ENCODE measurements at regions not wholly inside any gene's neighbourhood (a gene's known extent, or its start where the extent isn't known, plus 50 kb on each side); places are given as distances from the start of the nearest gene placed in this dataset.

GRCh38 chrX:18042776-18043175, 177.9 kb downstream of the BEND2 start:
- H3K4me1 ChIP-seq (ENCODE audit: insufficient read depth), result no peaks in the 10 kb centered on the region
- DNase-seq (ENCODE audit: low spot score), result no peak
- WGBS (ENCODE audit: low lambda C conversion rate, missing lambda C conversion rate), result 57% methylated on average over 5 of the region's 5 CpGs
- no peaks in the 10 kb centered on the region for H3K9me2 ChIP-seq (replicated peaks; ENCODE audit: insufficient read depth)
- no peak overlapping the region for H3K4me3 ChIP-seq
- H3K36me3 ChIP-seq (replicated peaks; ENCODE audit: insufficient read depth, low read depth), result no peaks in the 10 kb centered on the region
- no peaks in the 10 kb centered on the region for H3K9me3 ChIP-seq (ENCODE audit: low read depth)
- no peak overlapping the region for H3K27ac ChIP-seq
- no peak overlapping the region for H2AFZ ChIP-seq
- no peaks in the 10 kb centered on the region for H3K79me2 ChIP-seq
- H4K20me1 ChIP-seq (ENCODE audit: insufficient read depth, poor library complexity, severe bottlenecking), result no peaks in the 10 kb centered on the region
- no peak overlapping the region for H3K4me2 ChIP-seq
- no peaks in the 10 kb centered on the region for H3K27me3 ChIP-seq
- TF ChIP-seq EZH2phosphoT487 (IDR thresholded peaks at IDR 0.05; ENCODE audit: low read depth, severe bottlenecking, unreplicated experiment), result no peak
- no peak for TF ChIP-seq EZH2 (IDR thresholded peaks at IDR 0.05; ENCODE audit: borderline replicate concordance)
- TF ChIP-seq CTCF (IDR thresholded peaks at IDR 0.05; ENCODE audit: poor library complexity), result no peak

- DNase-seq (ENCODE audit: low spot score), result no peak
- WGBS (ENCODE audit: low lambda C conversion rate, missing lambda C conversion rate), result 71% methylated on average over 1 of the region's 1 CpG
Observed at GRCh38 chrX:18041656-18042055, 179.0 kb downstream of the BEND2 start.

GRCh38 chrX:18039023-18039422, 177.9 kb upstream of the RAI2 start:
- TF ChIP-seq EZH2phosphoT487 (IDR thresholded peaks at IDR 0.05; ENCODE audit: low read depth, severe bottlenecking, unreplicated experiment) (no peak), CTCF (IDR thresholded peaks at IDR 0.05; ENCODE audit: poor library complexity) (no peak), EZH2 (IDR thresholded peaks at IDR 0.05; ENCODE audit: borderline replicate concordance) (no peak)

More at GRCh38 chrX:18041656-18042055, 179.0 kb downstream of the BEND2 start:
- Histone ChIP-seq H3K27me3 (no peaks in the 10 kb centered on the region), H2AFZ (no peak overlapping the region), H3K27ac (no peak overlapping the region), H3K9me2 (replicated peaks; ENCODE audit: insufficient read depth) (no peaks in the 10 kb centered on the region), H3K4me3 (no peak overlapping the region), H3K9me3 (ENCODE audit: low read depth) (no peaks in the 10 kb centered on the region), H3K36me3 (replicated peaks; ENCODE audit: insufficient read depth, low read depth) (no peaks in the 10 kb centered on the region), H3K79me2 (no peaks in the 10 kb centered on the region), H3K4me2 (no peak overlapping the region), H4K20me1 (ENCODE audit: insufficient read depth, poor library complexity, severe bottlenecking) (no peaks in the 10 kb centered on the region), H3K4me1 (ENCODE audit: insufficient read depth) (no peaks in the 10 kb centered on the region)
- no peak for TF ChIP-seq CTCF (IDR thresholded peaks at IDR 0.05; ENCODE audit: poor library complexity)
- no peak for TF ChIP-seq EZH2phosphoT487 (IDR thresholded peaks at IDR 0.05; ENCODE audit: low read depth, severe bottlenecking, unreplicated experiment)
- TF ChIP-seq EZH2 (IDR thresholded peaks at IDR 0.05; ENCODE audit: borderline replicate concordance), result no peak

GRCh38 chrX:18036394-18036793, 175.3 kb upstream of the RAI2 start:
- no peaks in the 10 kb centered on the region for H4K20me1 ChIP-seq (ENCODE audit: insufficient read depth, poor library complexity, severe bottlenecking)
- DNase-seq (ENCODE audit: low spot score), result no peak
- no peak overlapping the region for H3K27ac ChIP-seq
- H3K4me3 ChIP-seq, result no peak overlapping the region
- WGBS (ENCODE audit: low lambda C conversion rate, missing lambda C conversion rate), result 65% methylated on average over 2 of the region's 2 CpGs
- no peaks in the 10 kb centered on the region for H3K36me3 ChIP-seq (replicated peaks; ENCODE audit: insufficient read depth, low read depth)
- H3K4me1 ChIP-seq (ENCODE audit: insufficient read depth), result no peaks in the 10 kb centered on the region
- H3K9me2 ChIP-seq (replicated peaks; ENCODE audit: insufficient read depth), result no peaks in the 10 kb centered on the region
- H2AFZ ChIP-seq, result no peak overlapping the region
- TF ChIP-seq CTCF (IDR thresholded peaks at IDR 0.05; ENCODE audit: poor library complexity) (no peak), EZH2 (IDR thresholded peaks at IDR 0.05; ENCODE audit: borderline replicate concordance) (no peak), EZH2phosphoT487 (IDR thresholded peaks at IDR 0.05; ENCODE audit: low read depth, severe bottlenecking, unreplicated experiment) (no peak)
- H3K27me3 ChIP-seq, result no peaks in the 10 kb centered on the region
- H3K9me3 ChIP-seq (ENCODE audit: low read depth), result no peaks in the 10 kb centered on the region
- no peak overlapping the region for H3K4me2 ChIP-seq
- no peaks in the 10 kb centered on the region for H3K79me2 ChIP-seq

More at GRCh38 chrX:18039023-18039422, 177.9 kb upstream of the RAI2 start:
- Histone ChIP-seq H3K36me3 (replicated peaks; ENCODE audit: insufficient read depth, low read depth) (no peaks in the 10 kb centered on the region), H3K27me3 (no peaks in the 10 kb centered on the region), H4K20me1 (ENCODE audit: insufficient read depth, poor library complexity, severe bottlenecking) (no peaks in the 10 kb centered on the region), H3K27ac (no peak overlapping the region), H3K9me2 (replicated peaks; ENCODE audit: insufficient read depth) (no peaks in the 10 kb centered on the region), H2AFZ (no peak overlapping the region), H3K79me2 (no peaks in the 10 kb centered on the region), H3K9me3 (ENCODE audit: low read depth) (no peaks in the 10 kb centered on the region), H3K4me2 (no peak overlapping the region), H3K4me3 (no peak overlapping the region), H3K4me1 (ENCODE audit: insufficient read depth) (no peaks in the 10 kb centered on the region)
- WGBS (ENCODE audit: low lambda C conversion rate, missing lambda C conversion rate), result 80% methylated on average over 2 of the region's 2 CpGs
- DNase-seq (ENCODE audit: low spot score), result no peak

Measured in hepatocyte (in vitro differentiated cells).